MG63 (cell line): ENCODE measurements at regions not wholly inside any gene's neighbourhood (a gene's known extent, or its start where the extent isn't known, plus 50 kb on each side); places are given as distances from the start of the nearest gene placed in this dataset.

Source experiments
- DNase-seq: peaks from one replicate; pipeline ENCODE4 v3.0.0-alpha.2; 2020
- H3K27me3 ChIP-seq: fragments of 250-450 bp; sonication (Bioruptor Pico); 2 replicates; pipeline ENCODE4 v1.5.1; 2020; ENCODE audit warnings: mild to moderate bottlenecking, moderate library complexity
- H3K36me3 ChIP-seq: fragments of 250-450 bp; sonication (Bioruptor Pico); 2 replicates; pipeline ENCODE4 v1.5.1; 2020; ENCODE audit warnings: mild to moderate bottlenecking, moderate library complexity
- H3K4me3 ChIP-seq: fragments of 250-450 bp; sonication (Bioruptor Pico); 2 replicates; pipeline ENCODE4 v1.5.1; 2020; ENCODE audit warnings: mild to moderate bottlenecking, moderate library complexity
- H3K9me3 ChIP-seq: fragments of 250-450 bp; sonication (Bioruptor Pico); 2 replicates; pipeline ENCODE4 v1.5.1; 2020; ENCODE audit warnings: mild to moderate bottlenecking, moderate library complexity

DNA sequence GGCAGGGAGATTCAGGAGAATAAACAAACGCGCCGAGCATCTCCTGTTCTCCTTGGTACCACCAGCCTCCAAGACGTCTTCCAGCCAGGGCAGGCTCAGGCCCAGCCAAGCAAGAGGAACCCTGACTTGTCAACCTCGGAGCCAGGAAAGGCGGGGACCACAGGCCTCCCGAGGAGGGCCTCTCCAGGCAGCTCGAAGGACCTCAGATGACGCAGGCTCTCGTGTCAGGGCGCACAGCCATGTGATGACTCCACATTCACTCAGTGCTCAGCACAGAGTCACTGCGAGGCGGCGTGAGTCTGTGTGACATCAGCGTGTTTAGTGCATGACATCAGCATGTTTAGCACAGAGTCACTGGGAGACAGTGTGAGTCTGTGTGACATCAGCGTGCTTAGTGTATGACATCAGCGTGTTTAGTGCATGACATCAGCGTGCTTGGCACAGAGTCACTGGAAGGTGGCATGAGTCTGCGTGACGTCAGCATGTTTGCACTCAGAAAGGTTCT lies 241.4 kb downstream of the BRD1 start:
- Histone ChIP-seq H3K9me3 (no peaks in the 10 kb centered on the region), H3K36me3 (no peaks in the 10 kb centered on the region), H3K4me3 (no peak overlapping the region), H3K27me3 (peaks cover 6% of the 10 kb centered on the region; the same call in 1 of the 2 replicates)
- peak; percentile 70 for DNase-seq

GRCh38 chr22:49585461-49586243 lies 242.0 kb downstream of the BRD1 start:
- peaks cover 6% of the 10 kb centered on the region; the same call in 1 of the 2 replicates for H3K27me3 ChIP-seq
- H3K9me3 ChIP-seq: no peaks in the 10 kb centered on the region
- no peak overlapping the region for H3K4me3 ChIP-seq
- DNase-seq: no peak
- no peaks in the 10 kb centered on the region for H3K36me3 ChIP-seq

DNA sequence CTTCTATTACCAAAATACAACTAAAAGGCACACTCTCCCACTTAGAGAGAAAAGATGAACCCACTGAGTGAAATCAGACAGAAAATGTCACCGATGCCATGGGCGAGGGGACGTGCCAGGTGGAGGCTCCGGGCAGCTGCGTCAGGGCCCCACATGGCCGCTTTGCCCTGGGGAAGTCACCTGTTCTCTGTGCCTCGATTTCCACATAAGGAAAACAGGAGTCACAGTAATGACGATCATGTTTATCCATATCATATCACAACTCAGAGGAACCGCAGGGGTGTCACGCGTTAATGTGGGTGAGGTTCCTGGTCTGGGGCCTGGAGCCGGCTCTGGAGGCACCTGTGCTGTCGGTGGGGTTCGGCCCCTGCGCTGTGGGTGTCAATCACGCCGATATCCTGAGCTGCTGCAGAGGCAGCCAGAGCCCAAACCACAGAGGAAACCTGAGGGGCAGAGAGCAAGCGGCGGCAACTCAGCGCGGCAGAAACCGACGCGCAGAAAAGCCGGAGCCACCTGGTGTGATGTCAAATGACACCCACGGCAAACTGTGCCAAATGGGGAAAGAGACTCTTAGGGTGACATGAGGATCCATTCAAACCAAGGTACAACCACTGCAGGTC lies 243.7 kb downstream of the BRD1 start:
- Histone ChIP-seq H3K9me3 (no peaks in the 10 kb centered on the region), H3K4me3 (no peak overlapping the region), H3K36me3 (no peaks in the 10 kb centered on the region), H3K27me3 (peaks cover 6% of the 10 kb centered on the region; the same call in 1 of the 2 replicates)
- no peak for DNase-seq

DNA sequence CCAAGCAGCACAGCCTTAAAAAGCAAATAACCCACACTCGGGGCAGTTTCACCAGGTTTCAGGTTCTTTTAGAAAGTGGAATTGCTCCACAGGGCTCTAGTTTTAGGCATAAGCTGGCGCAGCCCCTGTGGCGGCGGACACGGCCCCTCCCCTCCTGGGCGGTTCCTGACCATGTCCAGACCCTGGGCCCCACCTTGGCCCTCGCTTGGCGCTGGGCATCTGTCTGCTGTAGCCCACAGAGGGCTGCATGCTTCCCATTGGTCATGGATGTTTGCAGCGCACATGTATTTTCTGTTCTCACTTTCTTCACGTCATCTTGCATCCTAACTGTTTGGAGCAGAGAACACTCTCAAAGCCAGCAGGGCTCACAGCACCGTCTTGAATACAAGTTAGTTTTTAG lies 244.3 kb downstream of the BRD1 start:
- H3K4me3 ChIP-seq: no peak overlapping the region
- no peaks in the 10 kb centered on the region for H3K9me3 ChIP-seq
- H3K27me3 ChIP-seq: peaks cover 6% of the 10 kb centered on the region; the same call in 1 of the 2 replicates
- DNase-seq: no peak
- H3K36me3 ChIP-seq: no peaks in the 10 kb centered on the region

DNA sequence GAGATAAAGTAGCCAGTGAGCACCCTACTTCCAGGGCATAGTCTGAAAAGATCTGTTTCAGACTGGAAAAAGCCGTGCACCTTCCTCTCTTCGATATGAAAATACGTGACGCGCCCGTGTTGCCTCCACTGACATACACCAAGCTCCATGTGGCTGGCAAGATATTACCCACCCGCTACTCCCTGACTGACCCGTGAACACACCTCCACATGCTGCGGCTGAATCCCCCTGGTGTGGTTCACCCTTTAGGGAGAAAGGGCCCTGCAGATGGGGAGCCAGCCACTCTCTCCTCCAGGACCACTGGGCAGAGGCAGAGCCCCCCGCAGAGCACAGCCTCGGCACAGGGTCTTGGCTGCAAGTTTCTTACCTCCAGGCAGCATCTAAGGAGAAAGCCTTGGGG lies 245.0 kb downstream of the BRD1 start:
- Histone ChIP-seq H3K36me3 (no peaks in the 10 kb centered on the region), H3K27me3 (peaks cover 6% of the 10 kb centered on the region; the same call in 1 of the 2 replicates), H3K4me3 (no peak overlapping the region), H3K9me3 (no peaks in the 10 kb centered on the region)
- DNase-seq: no peak

DNA sequence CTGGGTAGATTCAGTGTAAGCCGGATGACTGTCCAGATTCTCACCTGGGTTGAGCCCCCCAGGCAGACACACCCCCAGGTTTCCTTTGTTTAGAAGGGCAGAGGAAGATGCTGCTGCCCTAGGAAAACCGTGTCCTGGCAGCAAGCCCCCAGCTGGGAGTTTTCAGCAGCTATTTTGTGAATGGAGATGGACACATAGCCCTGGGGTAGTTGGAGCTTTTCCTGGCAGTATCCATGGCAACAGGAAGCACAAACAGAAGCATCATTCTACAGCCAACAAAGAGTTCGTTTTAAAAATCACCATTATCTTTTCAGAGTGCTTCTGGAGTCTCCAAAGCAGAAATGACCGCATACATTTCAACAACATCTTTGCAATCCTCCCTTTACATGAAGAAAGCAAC lies 245.5 kb downstream of the BRD1 start:
- H3K9me3 ChIP-seq: no peaks in the 10 kb centered on the region
- H3K36me3 ChIP-seq: no peaks in the 10 kb centered on the region
- DNase-seq: no peak
- peaks cover 6% of the 10 kb centered on the region; the same call in 1 of the 2 replicates for H3K27me3 ChIP-seq
- no peak overlapping the region for H3K4me3 ChIP-seq

DNA sequence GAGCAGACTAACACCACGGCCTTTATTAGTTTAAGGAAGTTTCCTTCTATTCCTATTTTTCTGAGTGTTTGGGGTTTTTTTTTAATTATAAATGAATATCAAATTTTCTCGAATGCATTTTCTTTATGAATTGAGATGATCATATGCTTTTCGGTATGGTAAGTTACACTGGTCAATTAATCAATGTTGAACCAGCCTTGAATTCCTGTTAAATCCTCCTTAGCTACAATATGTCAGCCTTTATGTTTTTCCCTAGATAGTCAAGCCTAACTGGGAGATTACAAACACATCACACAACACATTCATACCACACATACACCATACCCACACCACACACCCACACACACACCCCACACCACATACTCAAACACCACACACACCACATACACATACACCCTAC lies 247.6 kb downstream of the BRD1 start:
- Histone ChIP-seq H3K4me3 (no peak overlapping the region), H3K27me3 (peaks cover 6% of the 10 kb centered on the region; the same call in 1 of the 2 replicates), H3K9me3 (no peaks in the 10 kb centered on the region), H3K36me3 (no peaks in the 10 kb centered on the region)
- DNase-seq: no peak

DNA sequence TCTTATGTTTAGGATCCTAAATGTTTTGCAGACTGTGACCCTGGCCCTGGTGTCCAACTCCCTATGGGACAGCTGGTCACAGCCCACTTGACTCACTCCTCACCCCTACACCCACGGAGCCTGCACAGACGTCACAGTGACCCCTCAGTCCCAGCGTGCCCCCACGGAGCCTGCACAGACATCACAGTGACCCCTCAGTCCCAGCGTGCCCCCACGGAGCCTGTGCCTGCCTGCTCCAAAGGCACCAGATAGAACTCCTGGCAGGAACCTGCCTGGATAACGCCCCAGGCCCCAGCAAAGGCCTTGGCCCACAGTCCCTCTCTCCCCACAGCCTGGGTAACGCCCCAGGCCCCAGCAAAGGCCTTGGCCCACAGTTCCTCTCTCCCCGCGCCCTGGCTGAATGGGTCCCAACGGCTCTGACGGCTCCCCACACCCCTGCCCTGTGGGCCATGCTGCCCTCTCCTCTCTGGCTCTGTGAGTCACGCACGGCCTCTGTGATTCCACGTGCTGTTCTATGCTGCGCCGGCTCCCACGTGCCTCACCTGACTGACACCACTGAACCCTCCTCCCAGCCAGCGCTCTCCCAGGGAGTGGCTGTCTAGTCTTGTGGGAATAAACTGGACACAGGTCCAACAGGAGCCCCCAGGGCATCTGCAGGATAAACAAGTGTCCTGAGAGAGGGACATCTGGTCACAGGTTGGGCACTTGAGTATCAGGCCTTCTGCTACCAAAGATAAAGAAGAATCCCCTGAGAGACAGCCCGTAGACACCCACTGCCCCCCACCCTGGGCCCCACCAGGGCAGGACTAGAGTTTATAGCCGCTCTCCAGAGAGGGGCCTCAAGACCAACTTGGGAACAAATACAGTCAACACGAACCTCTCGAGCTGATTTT lies 250.3 kb downstream of the BRD1 start:
- Histone ChIP-seq H3K27me3 (no peaks in the 10 kb centered on the region), H3K9me3 (no peaks in the 10 kb centered on the region), H3K36me3 (no peaks in the 10 kb centered on the region), H3K4me3 (no peak overlapping the region)
- DNase-seq: no peak

DNA sequence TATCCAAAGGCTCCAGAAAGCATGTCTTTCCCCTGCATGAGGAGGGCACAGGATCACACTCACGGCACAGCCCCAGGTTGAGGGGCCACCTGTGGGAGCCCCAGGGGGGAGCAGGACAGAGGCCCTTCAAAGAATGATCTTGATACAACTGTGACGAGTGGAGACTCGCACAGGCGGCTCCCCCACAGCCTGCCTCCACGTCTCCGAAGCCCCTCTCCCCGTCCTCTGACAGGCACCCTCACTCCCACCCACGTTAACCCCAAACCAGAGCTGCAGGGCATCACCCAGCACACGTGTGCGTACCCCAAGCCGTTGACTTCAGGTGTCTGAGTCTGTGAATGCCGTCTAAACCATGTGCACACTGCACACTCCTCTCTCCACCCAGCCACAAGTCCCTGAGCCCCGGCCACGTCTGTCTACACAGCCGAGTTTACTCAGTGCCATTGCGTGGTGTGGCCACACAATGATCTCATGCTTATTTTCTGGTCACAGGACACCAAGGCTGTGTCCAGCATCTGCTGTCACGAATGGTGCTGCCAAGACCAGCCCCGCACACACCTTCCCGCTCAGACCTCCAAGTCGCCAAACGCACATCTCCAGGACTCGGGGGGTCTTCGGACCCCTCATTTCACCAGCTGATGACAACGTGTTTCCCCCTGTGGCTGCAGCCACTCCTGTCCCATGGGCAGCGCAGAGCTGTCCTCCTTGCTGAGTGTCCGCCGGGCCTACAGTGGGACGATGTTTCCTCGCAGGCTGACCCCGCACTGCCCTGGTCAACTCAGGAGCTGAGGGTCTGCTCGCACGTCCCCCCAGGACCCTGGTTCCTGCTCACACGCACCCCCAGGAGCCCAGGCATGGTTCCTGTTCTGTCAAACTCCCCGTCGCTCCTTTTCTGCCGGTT lies 251.2 kb downstream of the BRD1 start:
- Histone ChIP-seq H3K4me3 (no peak overlapping the region), H3K27me3 (no peaks in the 10 kb centered on the region), H3K9me3 (no peaks in the 10 kb centered on the region), H3K36me3 (no peaks in the 10 kb centered on the region)
- no peak for DNase-seq

DNA sequence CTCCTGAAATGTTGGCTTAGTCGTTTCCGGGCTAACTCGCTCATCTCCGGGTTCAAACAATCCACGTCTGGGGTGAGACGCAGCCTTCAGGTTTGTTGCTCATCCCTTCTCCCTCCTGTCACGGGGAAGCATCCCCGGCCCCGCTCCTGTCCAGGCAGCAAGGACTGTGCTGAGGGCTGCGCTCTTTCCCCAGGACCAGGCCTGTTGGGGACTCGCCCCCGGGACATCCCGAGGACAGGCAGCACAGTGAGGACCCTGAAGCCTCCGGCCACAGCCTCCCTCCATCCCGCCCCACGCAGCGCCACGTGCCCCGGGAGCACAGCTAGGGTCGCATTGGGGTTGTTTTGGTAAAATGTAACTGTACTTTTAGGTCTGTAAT lies 252.0 kb downstream of the BRD1 start:
- no peak for DNase-seq
- Histone ChIP-seq H3K9me3 (no peaks in the 10 kb centered on the region), H3K27me3 (no peaks in the 10 kb centered on the region), H3K4me3 (no peak overlapping the region), H3K36me3 (no peaks in the 10 kb centered on the region)

DNA sequence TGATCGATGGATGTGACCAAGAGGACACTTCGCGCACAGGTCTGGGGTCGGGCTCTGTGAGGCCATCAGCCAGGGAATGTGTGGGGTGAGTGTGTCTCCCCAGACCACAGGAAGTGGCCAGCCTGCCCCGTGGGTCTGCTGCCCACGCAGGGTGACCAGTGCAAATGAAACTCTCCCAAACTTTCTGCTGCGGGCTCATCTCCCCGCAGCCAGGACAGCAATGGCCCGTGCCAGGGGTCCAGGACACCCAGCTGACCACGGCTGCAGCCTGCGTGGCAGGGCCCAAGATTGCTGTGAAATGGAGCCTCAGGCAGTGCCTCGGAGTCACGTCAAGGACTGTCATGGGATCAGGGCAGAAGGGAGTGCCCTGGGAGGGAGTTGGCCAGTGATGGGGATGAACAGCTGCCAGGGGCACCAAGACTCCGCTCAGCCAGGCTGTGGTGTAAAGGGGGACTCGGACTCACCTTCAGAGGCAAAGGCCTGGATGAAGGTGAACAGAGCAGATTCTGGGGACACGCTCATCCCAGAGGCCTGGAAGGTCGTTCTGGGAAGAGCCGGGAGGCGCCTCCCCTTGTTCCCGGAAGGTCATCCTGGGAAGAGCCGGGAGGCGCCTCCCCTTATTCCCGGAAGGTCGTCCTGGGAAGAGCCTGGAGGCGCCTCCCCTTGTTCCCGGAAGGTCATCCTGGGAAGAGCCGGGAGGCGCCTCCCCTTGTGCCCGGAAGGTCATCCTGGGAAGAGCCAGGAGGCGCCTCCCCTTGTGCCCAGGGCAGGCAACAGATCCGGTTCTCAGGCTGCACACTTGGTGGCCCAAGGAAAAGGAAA lies 252.6 kb downstream of the BRD1 start:
- no peaks in the 10 kb centered on the region for H3K9me3 ChIP-seq
- H3K4me3 ChIP-seq: no peak overlapping the region
- H3K27me3 ChIP-seq: no peaks in the 10 kb centered on the region
- DNase-seq: no peak
- H3K36me3 ChIP-seq: no peaks in the 10 kb centered on the region

- DNase-seq: no peak
- H3K9me3 ChIP-seq: no peaks in the 10 kb centered on the region
These were observed 253.3 kb downstream of the BRD1 start for GRCh38 chr22:49574205-49574880.

DNA sequence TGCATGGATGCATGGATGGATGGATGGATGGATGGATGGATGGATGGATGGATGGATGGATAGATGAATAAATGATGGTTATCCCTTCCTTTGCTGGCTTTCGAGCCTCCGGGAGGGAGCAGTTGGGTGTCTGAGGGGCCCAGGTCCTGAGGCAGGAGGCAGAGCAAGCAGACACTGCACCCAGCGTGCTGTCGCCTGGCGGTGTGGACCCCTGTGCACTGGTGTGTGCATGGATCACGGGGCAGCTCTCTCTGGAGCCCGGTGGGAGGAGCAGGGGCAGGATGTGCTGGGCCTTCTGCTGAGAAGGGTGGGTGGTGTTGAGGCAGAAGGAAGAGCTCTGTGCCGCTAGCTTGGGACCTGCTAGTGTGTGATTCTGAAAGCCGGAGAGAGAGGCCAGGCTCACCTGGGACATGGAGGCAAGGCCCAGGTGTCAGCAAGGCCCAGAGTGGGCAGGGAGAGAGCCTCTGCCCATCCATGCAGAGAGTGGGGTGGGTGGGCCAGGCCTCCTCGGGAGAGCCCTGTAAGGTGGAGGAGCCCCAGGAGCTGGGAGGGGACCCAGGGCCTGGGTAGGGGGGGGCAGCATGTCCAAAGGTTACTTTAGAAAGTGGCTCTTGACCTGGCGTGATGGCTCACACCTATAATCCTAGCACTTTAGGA lies 254.4 kb downstream of the BRD1 start:
- Histone ChIP-seq H3K36me3 (no peaks in the 10 kb centered on the region), H3K27me3 (no peaks in the 10 kb centered on the region), H3K4me3 (no peak overlapping the region), H3K9me3 (no peaks in the 10 kb centered on the region)
- no peak for DNase-seq

More at GRCh38 chr22:49574205-49574880, 253.3 kb downstream of the BRD1 start:
- H3K27me3 ChIP-seq: no peaks in the 10 kb centered on the region
- H3K36me3 ChIP-seq: no peaks in the 10 kb centered on the region
- H3K4me3 ChIP-seq: no peak overlapping the region

DNA sequence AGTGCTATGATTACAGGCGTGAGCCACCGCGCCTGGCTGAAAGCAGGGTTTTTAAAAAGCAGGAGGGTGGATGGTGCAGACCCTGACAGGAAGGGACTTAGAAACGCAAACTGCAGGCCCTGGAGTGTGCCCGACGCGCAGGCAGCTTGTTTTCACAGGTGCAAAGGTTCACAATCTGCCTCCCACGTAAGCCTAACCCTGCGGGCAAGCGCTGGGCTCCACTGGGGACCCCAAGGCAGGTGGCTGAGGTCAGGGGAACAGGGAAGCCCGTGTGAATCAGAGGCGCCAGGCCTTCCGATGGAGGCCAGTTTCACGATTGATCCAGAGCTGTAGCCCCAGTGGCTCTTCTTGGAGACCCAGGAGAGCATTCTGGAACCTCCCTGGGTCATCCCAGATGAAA lies 256.3 kb downstream of the BRD1 start:
- H3K27me3 ChIP-seq: no peaks in the 10 kb centered on the region; the same call in 1 of the 2 replicates
- no peak overlapping the region for H3K4me3 ChIP-seq
- no peaks in the 10 kb centered on the region for H3K9me3 ChIP-seq
- no peak for DNase-seq
- no peaks in the 10 kb centered on the region for H3K36me3 ChIP-seq
